SK-N-SH (cell line): ENCODE measurements at regions not wholly inside any gene's neighbourhood (a gene's known extent, or its start where the extent isn't known, plus 50 kb on each side); places are given as distances from the start of the nearest gene placed in this dataset.

Source experiments
- CHD2 ChIP-seq: fragments of 150-350 bp; IDR thresholded peaks from 2 replicates; pipeline ENCODE4 v1.6.1; 2018; ENCODE audit warnings: low read length; ENCODE audit not compliant: partially characterized antibody
- EP300 ChIP-seq, 2 experiments: IDR thresholded peaks; 2 replicates each; pipeline versions ENCODE4 v1.4.0 to v1.6.1; 2012; ENCODE audit warnings: borderline replicate concordance in 1 of 2, low read depth in 1 of 2, low read length in 1 of 2
- POLR2AphosphoS5 ChIP-seq: IDR thresholded peaks from 2 replicates; pipeline ENCODE4 v1.6.1; 2012; ENCODE audit warnings: low read depth, low read length
- RAD21 ChIP-seq: IDR thresholded peaks from 2 replicates; pipeline ENCODE4 v1.6.1; 2012; ENCODE audit warnings: mild to moderate bottlenecking, low read length
- RFX5 ChIP-seq: IDR thresholded peaks from 2 replicates; pipeline ENCODE4 v1.6.1; 2012; ENCODE audit warnings: mild to moderate bottlenecking, improper control_type of control experiment, low read length
- TAF1 ChIP-seq: IDR thresholded peaks from 2 replicates; pipeline ENCODE4 v1.6.1; 2012; ENCODE audit warnings: low read depth, mild to moderate bottlenecking, low read length, moderate library complexity, borderline replicate concordance
- TCF12 ChIP-seq: IDR thresholded peaks from 2 replicates; pipeline ENCODE4 v1.4.0; 2012
- TEAD4 ChIP-seq: IDR thresholded peaks from 2 replicates; pipeline ENCODE4 v1.4.0; 2012; ENCODE audit warnings: mild to moderate bottlenecking, borderline replicate concordance; ENCODE audit not compliant: insufficient read depth
- TF ChIP-seq, protein P1 (sequence below): fragments of 200-600 bp; sonication (generic); IDR thresholded peaks from 2 replicates; pipeline ENCODE4 v1.6.1; 2017; ENCODE audit warnings: antibody characterized with exemption, mild to moderate bottlenecking, moderate library complexity
- TF ChIP-seq, protein P2 (sequence below): IDR thresholded peaks from 2 replicates; pipeline ENCODE4 v1.4.0; 2012; ENCODE audit warnings: low read depth

DNA sequence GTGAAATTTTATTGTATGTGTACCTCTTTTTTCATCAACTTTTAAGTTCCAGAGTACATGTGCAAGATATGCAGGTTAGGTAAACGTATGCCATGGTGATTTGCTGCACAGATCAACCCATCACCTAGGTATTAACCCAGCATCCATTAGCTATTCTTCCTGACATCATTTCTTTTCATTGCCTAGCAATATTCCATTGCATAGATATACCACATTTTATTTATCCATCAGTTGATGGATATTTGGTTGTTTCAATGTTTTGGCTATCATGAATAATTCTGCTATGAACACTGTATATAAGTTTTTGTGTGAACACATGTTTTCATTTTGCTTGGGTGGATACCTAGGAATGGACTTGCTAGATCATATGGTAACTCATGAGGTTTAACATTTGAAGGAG, 439.9 kb upstream of the SOX5 start:
- no peak for TF ChIP-seq POLR2AphosphoS5
- no peak for TF ChIP-seq EP300 (IDR thresholded peaks at IDR 0.05; ENCODE audit: borderline replicate concordance in 1 of 2, low read depth in 1 of 2, low read length in 1 of 2)
- TF ChIP-seq TAF1: no peak
- TF ChIP-seq RAD21: no peak
- TF ChIP-seq RFX5: no peak
- TF ChIP-seq, protein P1, sequence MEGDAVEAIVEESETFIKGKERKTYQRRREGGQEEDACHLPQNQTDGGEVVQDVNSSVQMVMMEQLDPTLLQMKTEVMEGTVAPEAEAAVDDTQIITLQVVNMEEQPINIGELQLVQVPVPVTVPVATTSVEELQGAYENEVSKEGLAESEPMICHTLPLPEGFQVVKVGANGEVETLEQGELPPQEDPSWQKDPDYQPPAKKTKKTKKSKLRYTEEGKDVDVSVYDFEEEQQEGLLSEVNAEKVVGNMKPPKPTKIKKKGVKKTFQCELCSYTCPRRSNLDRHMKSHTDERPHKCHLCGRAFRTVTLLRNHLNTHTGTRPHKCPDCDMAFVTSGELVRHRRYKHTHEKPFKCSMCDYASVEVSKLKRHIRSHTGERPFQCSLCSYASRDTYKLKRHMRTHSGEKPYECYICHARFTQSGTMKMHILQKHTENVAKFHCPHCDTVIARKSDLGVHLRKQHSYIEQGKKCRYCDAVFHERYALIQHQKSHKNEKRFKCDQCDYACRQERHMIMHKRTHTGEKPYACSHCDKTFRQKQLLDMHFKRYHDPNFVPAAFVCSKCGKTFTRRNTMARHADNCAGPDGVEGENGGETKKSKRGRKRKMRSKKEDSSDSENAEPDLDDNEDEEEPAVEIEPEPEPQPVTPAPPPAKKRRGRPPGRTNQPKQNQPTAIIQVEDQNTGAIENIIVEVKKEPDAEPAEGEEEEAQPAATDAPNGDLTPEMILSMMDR: no peak
- TF ChIP-seq CHD2: no peak
- TF ChIP-seq, protein P2, sequence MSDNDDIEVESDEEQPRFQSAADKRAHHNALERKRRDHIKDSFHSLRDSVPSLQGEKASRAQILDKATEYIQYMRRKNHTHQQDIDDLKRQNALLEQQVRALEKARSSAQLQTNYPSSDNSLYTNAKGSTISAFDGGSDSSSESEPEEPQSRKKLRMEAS: no peak
- no peak for TF ChIP-seq TEAD4
- TF ChIP-seq TCF12: no peak
